ENCODE measurements at regions not wholly inside any gene's neighbourhood (a gene's known extent, or its start where the extent isn't known, plus 50 kb on each side); places are given as distances from the start of the nearest gene placed in this dataset.
"Not testable (repeated sequence)": the region's sequence is repeated elsewhere in the genome, so short reads cannot be mapped to it uniquely, and the experiment has no call there.

DNA sequence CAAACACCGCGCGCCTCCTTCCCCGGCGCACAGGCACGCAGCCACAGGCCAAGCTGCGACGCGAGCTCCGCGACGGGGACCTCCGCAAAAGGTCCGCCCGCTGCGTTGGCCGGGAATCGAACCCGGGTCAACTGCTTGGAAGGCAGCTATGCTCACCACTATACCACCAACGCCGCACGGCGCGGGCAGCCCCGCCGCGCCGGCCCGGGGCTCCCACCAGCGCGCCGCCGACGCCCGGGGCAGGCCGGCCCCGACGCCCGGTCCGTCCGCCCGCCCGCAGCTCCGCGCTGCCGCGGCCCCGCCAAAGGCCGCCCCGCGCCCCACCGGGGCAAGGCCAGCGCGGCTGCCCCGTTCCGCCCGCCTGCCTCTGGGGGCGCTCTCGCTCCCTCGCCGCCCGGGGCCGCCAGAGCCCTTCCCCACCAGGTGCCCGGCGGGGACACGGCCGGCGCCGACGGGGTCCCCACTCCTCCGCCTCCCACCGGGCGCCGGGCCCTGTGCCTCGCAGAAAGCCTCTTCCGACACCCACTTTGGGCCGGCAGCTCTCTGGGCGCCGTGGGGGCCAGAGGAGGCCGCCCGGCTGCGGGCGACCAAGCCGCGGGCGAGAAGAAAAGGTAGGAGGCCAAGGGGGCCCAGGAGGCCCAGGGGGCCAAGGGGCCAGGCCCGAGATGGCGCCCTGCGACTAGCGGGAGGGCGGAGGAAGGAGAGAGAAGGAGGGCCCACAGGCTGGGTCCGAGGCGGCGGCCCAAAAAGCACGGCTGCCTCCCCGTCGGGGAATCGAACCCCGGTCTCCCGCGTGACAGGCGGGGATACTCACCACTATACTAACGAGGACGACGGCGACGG is 50.2 kb upstream of the FCGR2A start:
- DNase-seq, result not testable (repeated sequence)

DNA sequence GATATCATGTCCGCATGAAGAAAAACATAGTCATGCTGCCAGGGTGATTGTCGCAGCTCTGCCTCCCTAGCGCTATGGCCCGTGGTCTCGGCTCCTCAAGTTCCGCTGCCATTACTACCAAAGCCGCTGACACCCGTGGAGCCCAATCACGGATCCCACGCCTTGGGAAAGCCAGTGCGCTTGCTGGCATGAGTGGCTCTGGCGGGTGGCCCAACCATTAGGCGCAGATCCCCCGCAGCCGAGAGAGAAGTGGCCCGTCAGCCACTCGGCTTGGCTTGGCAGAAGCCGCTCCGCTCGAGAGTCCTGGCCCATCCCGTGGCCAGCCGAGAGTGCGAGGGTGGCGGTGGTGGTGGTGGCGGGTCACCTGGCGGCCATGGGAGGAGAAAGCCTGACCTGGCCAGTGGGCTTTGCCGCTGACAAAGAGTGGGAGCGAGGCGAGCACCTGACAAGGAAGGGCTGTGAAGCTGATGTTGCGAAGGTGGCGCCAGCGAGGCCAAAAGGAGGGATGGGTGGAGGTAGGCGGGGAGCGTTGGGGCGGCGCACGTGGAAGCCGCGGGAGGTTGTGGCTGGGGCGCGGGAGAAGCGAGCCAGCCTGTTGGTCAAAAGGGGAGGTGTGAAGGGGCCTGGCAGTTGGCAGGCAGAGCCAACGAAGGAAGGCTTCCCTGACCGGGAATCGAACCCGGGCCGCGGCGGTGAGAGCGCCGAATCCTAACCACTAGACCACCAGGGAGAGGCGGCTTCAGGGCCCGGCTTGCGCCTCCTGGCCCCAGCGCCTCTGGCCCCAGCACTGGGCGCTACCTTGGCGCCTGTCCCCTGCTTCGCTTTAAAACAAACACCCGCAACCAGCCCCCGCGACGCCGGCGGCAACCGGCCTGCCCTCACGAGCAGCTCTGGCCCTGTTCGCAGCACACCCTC is 51.0 kb upstream of the FCGR2A start:
- not testable (repeated sequence) for DNase-seq

DNA sequence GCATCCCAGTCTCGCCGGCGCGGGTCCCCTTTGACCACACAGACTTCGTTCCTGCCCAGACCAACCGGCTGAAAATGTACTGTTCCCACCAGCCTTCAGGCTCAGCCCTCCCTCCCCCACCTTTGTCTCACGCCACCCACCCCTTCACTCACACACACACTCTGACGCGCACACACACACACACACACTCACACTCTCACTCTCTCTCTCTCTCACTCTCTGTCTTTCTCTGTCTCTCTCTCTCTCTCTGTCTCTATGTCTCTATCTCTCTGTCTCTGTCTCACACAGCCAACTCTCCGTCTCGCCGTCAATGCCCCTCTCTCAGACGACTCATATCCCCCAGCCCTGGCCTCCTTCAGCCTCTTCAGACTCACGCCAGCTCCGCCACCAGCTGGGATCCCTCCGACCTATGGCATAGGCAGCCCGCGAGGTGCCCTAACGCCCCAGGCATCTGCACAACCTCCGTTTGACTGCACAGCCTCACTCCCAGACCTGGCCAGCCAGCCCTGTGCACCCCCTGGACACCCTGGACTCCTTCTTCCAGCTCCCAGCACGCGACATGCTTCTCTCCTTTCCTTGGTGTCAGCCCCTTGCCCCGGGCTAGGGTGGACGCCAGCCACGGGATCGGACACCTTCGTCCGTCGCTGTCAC is 53.4 kb upstream of the FCGR2A start:
- not testable (repeated sequence) for DNase-seq

DNA sequence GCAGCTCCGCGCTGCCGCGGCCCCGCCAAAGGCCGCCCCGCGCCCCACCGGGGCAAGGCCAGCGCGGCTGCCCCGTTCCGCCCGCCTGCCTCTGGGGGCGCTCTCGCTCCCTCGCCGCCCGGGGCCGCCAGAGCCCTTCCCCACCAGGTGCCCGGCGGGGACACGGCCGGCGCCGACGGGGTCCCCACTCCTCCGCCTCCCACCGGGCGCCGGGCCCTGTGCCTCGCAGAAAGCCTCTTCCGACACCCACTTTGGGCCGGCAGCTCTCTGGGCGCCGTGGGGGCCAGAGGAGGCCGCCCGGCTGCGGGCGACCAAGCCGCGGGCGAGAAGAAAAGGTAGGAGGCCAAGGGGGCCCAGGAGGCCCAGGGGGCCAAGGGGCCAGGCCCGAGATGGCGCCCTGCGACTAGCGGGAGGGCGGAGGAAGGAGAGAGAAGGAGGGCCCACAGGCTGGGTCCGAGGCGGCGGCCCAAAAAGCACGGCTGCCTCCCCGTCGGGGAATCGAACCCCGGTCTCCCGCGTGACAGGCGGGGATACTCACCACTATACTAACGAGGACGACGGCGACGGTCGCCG is 57.4 kb upstream of the FCGR2A start:
- DNase-seq, result not testable (repeated sequence)

DNA sequence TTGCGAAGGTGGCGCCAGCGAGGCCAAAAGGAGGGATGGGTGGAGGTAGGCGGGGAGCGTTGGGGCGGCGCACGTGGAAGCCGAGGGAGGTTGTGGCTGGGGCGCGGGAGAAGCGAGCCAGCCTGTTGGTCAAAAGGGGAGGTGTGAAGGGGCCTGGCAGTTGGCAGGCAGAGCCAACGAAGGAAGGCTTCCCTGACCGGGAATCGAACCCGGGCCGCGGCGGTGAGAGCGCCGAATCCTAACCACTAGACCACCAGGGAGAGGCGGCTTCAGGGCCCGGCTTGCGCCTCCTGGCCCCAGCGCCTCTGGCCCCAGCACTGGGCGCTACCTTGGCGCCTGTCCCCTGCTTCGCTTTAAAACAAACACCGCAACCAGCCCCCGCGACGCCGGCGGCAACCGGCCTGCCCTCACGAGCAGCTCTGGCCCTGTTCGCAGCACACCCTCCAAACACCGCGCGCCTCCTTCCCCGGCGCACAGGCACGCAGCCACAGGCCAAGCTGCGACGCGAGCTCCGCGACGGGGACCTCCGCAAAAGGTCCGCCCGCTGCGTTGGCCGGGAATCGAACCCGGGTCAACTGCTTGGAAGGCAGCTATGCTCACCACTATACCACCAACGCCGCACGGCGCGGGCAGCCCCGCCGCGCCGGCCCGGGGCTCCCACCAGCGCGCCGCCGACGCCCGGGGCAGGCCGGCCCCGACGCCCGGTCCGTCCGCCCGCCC is 58.1 kb upstream of the FCGR2A start:
- DNase-seq, result not testable (repeated sequence)

DNA sequence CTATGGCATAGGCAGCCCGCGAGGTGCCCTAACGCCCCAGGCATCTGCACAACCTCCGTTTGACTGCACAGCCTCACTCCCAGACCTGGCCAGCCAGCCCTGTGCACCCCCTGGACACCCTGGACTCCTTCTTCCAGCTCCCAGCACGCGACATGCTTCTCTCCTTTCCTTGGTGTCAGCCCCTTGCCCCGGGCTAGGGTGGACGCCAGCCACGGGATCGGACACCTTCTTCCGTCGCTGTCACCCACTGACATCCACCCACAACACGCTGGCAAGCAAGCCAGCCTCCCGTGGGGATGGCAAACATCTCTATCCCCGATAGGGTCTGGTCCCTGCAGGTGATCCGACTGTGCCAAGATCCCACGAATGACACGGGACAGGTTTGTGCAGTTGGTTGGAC is 60.5 kb upstream of the FCGR2A start:
- DNase-seq, result not testable (repeated sequence)

DNA sequence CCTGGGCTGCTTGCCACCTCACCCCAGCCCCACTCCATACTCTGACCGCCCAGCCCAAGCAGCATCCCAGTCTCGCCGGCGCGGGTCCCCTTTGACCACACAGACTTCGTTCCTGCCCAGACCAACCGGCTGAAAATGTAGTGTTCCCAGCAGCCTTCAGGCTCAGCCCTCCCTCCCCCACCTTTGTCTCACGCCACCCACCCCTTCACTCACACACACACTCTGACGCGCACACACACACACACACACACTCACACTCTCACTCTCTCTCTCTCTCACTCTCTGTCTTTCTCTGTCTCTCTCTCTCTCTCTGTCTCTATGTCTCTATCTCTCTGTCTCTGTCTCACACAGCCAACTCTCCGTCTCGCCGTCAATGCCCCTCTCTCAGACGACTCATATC is 61.0 kb upstream of the FCGR2A start:
- not testable (repeated sequence) for DNase-seq

DNA sequence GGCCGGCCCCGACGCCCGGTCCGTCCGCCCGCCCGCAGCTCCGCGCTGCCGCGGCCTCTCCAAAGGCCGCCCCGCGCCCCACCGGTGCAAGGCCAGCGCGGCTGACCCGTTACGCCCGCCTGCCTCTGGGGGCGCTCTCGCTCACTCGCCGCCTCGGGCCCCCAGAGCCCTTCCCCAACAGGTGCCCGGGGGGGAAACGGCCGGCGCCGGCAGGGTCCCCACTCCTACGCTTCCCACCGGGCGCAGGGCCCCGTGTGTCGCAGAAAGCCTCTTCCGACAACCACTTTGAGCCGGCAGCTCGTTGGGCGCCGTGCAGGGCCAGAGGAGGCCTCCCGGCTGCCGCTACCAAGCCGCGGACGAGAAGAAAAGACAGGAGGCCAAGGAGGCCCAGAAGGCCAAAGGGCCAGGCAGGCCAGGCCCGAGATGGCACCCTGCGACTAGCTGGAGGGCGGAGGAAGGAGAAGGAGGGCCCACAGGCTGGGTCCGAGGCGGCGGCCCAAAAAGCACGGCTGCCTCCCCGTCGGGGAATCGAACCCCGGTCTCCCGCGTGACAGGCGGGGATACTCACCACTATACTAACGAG is 64.9 kb upstream of the FCGR2A start:
- no peak for DNase-seq

DNA sequence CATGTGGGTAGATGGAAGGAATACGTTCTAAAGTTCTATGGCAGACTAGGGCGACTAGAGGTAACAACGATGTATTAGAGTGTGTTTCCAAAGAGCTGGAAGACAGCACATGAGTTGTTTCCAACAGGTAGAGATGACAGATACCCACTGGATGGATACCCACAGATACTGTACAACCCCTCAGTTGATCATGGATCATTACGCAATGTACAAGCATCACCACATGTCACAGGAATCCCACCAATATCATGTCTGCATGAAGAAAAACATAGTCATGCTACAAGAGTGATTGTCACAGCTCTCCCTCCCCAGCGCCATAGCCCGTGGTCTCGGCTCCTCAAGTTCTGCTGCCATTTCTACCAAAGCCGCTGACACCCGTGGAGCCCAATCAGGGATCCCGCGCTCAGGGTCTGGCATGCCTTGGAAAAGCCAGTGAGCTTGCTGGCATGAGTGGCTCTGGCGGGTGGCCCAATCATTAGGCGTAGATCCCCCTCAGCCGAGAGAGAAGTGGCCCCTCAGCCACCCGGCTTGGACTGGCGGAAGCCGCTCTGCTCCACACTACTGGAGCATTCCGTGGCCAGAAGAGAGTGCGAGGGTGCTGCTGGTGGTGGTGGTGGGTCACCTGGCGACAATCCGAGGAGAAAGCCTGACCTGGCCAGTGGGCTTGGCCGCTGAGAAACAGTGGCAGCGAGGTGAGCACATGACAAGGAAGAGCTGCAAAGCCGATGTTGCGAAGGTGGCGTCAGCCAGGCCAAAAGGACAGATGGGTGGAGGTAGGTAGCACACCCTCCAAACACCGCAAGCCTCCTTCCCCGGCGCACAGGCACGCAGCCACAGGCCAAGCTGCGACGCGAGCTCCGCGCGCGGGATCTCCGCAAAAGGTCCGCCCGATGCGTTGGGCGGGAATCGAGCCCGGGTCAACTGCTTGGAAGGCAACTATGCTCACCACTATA is 65.7 kb upstream of the FCGR2A start:
- DNase-seq, result no peak

DNA sequence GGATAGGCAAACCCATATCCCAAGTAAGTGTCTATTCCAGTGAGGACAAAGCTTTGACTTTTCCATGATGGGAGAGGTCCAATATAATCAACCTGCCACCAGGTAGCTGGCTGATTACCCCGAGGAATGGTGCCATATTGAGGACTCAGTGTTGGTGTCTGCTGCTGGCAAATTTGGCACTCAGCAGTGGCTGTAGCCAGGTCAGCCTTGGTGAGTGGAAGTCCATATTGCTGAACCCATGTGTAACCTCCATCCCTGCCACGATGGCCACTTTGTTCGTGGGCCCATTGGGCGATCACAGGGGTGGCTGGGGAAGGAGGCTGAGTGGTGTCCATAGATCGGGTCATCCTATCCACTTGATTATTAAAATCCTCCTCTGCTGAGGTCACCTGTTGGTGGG is 65.5 kb upstream of the CFAP126 start:
- DNase-seq, result not testable (repeated sequence)

DNA sequence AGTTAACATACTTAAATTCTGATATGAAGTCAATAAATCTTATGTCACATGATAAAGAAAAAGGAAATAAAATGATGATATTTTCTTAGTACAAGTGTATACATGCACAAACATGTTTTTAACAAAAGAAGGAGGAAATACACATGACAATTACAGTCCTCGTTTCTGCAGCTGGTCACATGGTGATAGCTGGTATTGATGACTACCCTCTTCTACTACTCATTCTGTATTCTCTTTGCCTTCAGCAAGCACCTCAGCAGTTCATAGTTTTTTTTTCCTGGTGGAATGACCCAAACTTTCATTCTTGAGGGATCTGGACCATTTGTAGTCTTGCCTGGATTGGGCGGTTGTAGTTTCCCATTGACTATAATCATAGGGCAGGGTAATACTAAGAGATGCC is 64.4 kb upstream of the CFAP126 start:
- DNase-seq, result no peak

DNA sequence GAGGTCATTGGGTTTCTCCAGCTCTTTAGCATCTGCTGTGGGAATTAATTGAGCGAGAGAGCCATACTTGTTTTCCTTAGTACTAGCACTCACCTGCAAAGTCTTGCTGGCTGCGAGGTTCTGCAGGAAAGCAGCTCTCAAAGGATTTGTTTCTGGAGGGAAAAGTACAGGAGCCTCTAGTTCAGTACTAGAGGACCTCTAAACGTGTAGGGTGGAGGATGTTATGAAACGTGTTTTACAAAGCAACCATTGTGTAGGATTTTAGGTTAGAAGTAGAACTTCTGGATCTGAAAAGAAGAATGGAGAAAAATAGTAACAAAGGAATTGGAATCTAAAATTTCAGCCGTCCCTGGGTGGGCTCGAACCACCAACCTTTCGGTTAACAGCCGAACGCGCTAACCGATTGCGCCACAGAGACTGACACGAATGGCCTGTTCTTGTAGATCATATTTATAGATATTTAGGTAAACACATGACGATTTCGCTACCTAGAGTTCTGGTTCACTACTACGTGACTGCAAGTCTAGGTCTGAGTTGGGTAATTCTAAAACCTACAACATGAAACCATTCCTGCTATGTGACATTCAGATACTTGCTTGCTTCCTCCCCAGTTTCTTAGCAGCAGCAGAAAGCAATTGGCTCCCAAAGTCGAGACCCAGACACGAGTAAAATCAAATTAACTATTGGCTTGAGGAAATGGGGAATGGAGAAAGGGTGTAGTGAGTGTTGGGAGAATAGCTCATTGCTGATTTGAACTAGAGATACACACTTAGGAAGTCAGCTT is 60.2 kb upstream of the CFAP126 start:
- no peak for DNase-seq

DNA sequence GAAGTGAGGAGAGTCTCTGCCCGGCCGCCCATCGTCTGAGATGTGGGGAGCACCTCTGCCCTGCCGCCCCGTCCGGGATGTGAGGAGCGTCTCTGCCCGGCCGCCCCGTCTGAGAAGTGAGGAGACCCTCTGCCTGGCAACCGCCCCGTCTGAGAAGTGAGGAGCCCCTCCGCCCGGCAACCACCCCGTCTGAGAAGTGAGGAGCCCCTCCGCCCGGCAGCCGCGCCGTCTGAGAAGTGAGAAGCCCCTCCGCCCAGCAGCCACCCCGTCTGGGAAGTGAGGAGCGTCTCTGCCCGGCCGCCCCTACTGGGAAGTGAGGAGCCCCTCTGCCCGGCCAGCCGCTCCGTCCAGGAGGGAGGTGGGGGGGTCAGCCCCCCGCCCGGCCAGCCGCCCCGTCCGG is 55.2 kb upstream of the CFAP126 start:
- not testable (repeated sequence) for DNase-seq

DNA sequence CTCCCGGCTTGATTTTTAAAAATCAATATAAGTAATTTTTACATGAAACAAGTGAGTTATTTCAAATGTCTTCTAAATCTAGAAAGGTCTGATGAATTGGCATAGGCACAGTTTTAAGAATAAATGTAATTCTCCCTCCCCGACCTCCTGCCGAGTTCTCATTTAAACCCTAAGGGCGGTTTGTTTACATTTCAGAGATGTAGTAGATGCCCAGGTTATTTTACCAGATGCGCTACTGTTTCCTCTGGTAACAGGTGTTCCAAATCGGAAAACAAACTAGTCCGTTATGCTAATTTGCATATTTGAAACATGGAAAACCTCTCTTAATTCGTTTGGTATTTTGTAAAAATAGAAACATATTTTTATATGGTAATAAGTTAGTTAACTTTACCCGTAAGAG is 53.8 kb upstream of the CFAP126 start:
- peak in 1 of 3 experiments; percentile 61 for DNase-seq

DNA sequence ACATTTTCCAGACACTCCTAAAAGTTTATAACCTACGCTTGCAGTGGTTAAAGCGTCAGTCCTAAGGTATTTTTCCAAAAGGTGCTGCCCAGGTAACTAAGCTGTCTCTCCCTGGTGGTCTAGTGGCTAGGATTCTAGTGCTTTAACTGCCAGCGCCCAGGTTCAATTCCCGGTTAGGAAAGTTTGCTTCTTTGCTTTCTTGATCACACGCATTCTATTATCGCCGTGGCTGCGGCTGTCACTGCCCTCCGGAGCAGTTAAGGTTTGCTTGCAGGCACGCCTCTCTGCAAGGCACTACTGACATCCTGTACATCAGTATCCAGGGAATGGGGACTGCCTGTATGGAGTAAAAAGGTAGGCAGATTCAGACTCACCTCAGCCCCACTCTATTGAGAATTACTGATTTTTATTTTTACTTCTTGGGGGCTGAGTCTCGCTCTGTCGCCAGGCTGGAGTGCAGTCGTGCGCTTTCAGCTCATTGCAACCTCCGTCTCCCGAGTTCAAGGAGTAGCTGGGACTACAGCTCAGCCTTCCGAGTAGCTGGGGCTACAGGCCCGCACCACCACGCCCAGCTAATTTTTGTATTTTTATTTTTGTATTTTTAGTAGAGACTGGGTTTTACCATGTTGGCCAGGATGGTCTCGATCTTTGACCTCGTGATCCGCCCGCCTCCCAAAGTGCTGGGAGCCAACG is 53.2 kb upstream of the CFAP126 start:
- DNase-seq, result peak in 1 of 3 experiments; percentile 11

DNA sequence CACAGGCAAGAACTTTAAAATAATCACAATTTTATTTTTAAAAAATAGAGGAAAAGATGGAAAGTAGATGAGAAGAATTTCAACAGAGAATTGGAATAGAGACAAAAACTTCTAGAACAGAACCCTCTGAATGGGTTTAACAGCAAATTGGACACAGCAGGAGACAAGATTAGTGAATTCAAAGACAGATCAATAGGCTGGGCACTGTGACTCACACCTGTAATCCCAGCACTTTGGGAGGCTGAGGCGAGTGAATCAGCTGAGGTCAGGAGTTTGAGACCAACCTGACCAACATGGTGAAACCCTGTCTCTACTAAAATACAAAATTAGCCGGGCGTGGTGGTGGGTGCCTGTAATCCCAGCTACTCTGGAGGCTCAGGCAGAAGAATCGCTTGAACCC is 49.9 kb upstream of the CFAP126 start:
- not testable (repeated sequence) for DNase-seq
